ENCODE measurements at regions not wholly inside any gene's neighbourhood (a gene's known extent, or its start where the extent isn't known, plus 50 kb on each side); places are given as distances from the start of the nearest gene placed in this dataset.
"Not testable (repeated sequence)": the region's sequence is repeated elsewhere in the genome, so short reads cannot be mapped to it uniquely, and the experiment has no call there.

GRCh38 chr17:31717251-31717650, 141.8 kb downstream of the COPRS start:
- not testable (repeated sequence) for H3K27me3 ChIP-seq (ENCODE audit: control insufficient read depth, insufficient read depth, low read length); H3K9me3 ChIP-seq (replicated peaks; ENCODE audit: control insufficient read depth, low read depth, low read length); H3K4me1 ChIP-seq (ENCODE audit: control insufficient read depth, insufficient read depth, low read length); DNase-seq; H3K4me3 ChIP-seq (ENCODE audit: low read length); H3K36me3 ChIP-seq (ENCODE audit: control insufficient read depth, insufficient read depth, low read length); H3K27ac ChIP-seq (ENCODE audit: low read length)
- 100% methylated on average over 1 of the region's 6 CpGs for WGBS (ENCODE audit: insufficient coverage)

DNA sequence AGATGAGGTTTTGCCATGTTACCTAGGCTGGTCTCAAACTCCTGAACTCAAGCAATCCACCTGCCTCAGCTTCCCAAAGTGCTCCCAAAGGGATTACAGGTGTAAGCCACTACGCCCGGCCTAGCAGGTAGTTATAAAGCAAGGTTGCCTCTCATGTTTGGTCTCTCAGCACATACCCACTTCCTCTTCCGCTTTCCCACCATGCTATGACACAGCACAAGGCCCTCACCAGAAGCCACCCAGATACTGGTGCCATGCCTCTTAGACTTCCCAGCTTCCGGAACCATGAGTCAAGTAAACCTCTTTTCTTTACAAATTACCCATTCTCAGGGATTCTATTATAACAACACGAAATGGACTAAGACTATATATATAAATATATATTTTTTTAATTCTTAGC, 143.6 kb downstream of the COPRS start:
- Histone ChIP-seq H3K36me3 (ENCODE audit: control insufficient read depth, insufficient read depth, low read length) (no peaks in the 10 kb centered on the region), H3K27me3 (ENCODE audit: control insufficient read depth, insufficient read depth, low read length) (no peaks in the 10 kb centered on the region), H3K4me1 (ENCODE audit: control insufficient read depth, insufficient read depth, low read length) (no peaks in the 10 kb centered on the region), H3K27ac (ENCODE audit: low read length) (no peak overlapping the region), H3K9me3 (replicated peaks; ENCODE audit: control insufficient read depth, low read depth, low read length) (no peaks in the 10 kb centered on the region), H3K4me3 (ENCODE audit: low read length) (no peak overlapping the region)
- 67% methylated on average over 3 of the region's 5 CpGs for WGBS (ENCODE audit: insufficient coverage)
- no peak for DNase-seq

GRCh38 chr17:31704483-31704882, 154.6 kb downstream of the COPRS start:
- H3K4me3 ChIP-seq (ENCODE audit: low read length), result no peak overlapping the region
- no peak for DNase-seq
- WGBS (ENCODE audit: insufficient coverage), result 86% methylated on average over 3 of the region's 10 CpGs
- no peaks in the 10 kb centered on the region for H3K36me3 ChIP-seq (ENCODE audit: control insufficient read depth, insufficient read depth, low read length)
- peaks cover 4% of the 10 kb centered on the region for H3K9me3 ChIP-seq (replicated peaks; ENCODE audit: control insufficient read depth, low read depth, low read length)
- H3K27me3 ChIP-seq (ENCODE audit: control insufficient read depth, insufficient read depth, low read length), result no peaks in the 10 kb centered on the region
- no peaks in the 10 kb centered on the region for H3K4me1 ChIP-seq (ENCODE audit: control insufficient read depth, insufficient read depth, low read length)
- no peak overlapping the region for H3K27ac ChIP-seq (ENCODE audit: low read length)

- no peak overlapping the region for H3K4me3 ChIP-seq (ENCODE audit: low read length)
- DNase-seq, result no peak
- 79% methylated on average over 3 of the region's 3 CpGs for WGBS (ENCODE audit: insufficient coverage)
- no peak overlapping the region for H3K27ac ChIP-seq (ENCODE audit: low read length)
- H3K4me1 ChIP-seq (ENCODE audit: control insufficient read depth, insufficient read depth, low read length), result peaks cover 8% of the 10 kb centered on the region
- peaks cover 3% of the 10 kb centered on the region for H3K9me3 ChIP-seq (replicated peaks; ENCODE audit: control insufficient read depth, low read depth, low read length)
- H3K36me3 ChIP-seq (ENCODE audit: control insufficient read depth, insufficient read depth, low read length), result no peaks in the 10 kb centered on the region
- no peaks in the 10 kb centered on the region for H3K27me3 ChIP-seq (ENCODE audit: control insufficient read depth, insufficient read depth, low read length)
Observed at GRCh38 chr17:31702041-31702440, 157.0 kb downstream of the COPRS start.

DNA sequence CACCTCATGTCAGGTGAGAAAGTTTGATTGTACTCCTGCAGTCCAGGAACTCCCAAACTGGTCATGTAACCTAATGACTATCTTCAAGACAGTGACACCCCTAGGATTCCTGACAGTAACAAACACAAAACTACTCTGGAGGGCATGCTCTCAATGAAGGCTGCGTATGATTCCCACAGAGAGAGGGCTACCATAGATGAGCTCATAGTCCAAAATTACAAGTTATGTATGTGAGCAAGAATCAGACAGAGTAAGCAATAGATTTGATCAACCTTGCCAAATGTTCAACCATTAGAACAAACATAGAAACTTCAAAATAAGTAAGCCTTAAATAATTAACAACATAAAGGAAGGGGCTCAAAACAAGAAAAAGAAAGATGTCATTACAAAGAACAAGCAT, 158.1 kb downstream of the COPRS start:
- H3K9me3 ChIP-seq (replicated peaks; ENCODE audit: control insufficient read depth, low read depth, low read length), result peaks cover 3% of the 10 kb centered on the region
- WGBS (ENCODE audit: insufficient coverage), result no CpG with 5 or more reads among the region's 1 CpG
- no peaks in the 10 kb centered on the region for H3K36me3 ChIP-seq (ENCODE audit: control insufficient read depth, insufficient read depth, low read length)
- no peak overlapping the region for H3K4me3 ChIP-seq (ENCODE audit: low read length)
- no peak overlapping the region for H3K27ac ChIP-seq (ENCODE audit: low read length)
- H3K4me1 ChIP-seq (ENCODE audit: control insufficient read depth, insufficient read depth, low read length), result peaks cover 19% of the 10 kb centered on the region
- DNase-seq, result no peak
- no peaks in the 10 kb centered on the region for H3K27me3 ChIP-seq (ENCODE audit: control insufficient read depth, insufficient read depth, low read length)

- peaks cover 28% of the 10 kb centered on the region for H3K4me1 ChIP-seq (ENCODE audit: control insufficient read depth, insufficient read depth, low read length)
- no peaks in the 10 kb centered on the region for H3K27me3 ChIP-seq (ENCODE audit: control insufficient read depth, insufficient read depth, low read length)
- no peaks in the 10 kb centered on the region for H3K36me3 ChIP-seq (ENCODE audit: control insufficient read depth, insufficient read depth, low read length)
- H3K9me3 ChIP-seq (replicated peaks; ENCODE audit: control insufficient read depth, low read depth, low read length), result peaks cover 3% of the 10 kb centered on the region
- 74% methylated on average over 2 of the region's 4 CpGs for WGBS (ENCODE audit: insufficient coverage)
- H3K4me3 ChIP-seq (ENCODE audit: low read length), result no peak overlapping the region
- no peak for DNase-seq
- H3K27ac ChIP-seq (ENCODE audit: low read length), result no peak overlapping the region
Observed at GRCh38 chr17:31699886-31700285, 159.2 kb downstream of the COPRS start.

GRCh38 chr17:31699281-31699680, 159.8 kb downstream of the COPRS start:
- no peak for DNase-seq
- peaks cover 30% of the 10 kb centered on the region for H3K4me1 ChIP-seq (ENCODE audit: control insufficient read depth, insufficient read depth, low read length)
- H3K27ac ChIP-seq (ENCODE audit: low read length), result no peak overlapping the region
- no CpG with 5 or more reads among the region's 3 CpGs for WGBS (ENCODE audit: insufficient coverage)
- H3K36me3 ChIP-seq (ENCODE audit: control insufficient read depth, insufficient read depth, low read length), result no peaks in the 10 kb centered on the region
- H3K4me3 ChIP-seq (ENCODE audit: low read length), result no peak overlapping the region
- peaks cover 3% of the 10 kb centered on the region for H3K9me3 ChIP-seq (replicated peaks; ENCODE audit: control insufficient read depth, low read depth, low read length)
- H3K27me3 ChIP-seq (ENCODE audit: control insufficient read depth, insufficient read depth, low read length), result no peaks in the 10 kb centered on the region

DNA sequence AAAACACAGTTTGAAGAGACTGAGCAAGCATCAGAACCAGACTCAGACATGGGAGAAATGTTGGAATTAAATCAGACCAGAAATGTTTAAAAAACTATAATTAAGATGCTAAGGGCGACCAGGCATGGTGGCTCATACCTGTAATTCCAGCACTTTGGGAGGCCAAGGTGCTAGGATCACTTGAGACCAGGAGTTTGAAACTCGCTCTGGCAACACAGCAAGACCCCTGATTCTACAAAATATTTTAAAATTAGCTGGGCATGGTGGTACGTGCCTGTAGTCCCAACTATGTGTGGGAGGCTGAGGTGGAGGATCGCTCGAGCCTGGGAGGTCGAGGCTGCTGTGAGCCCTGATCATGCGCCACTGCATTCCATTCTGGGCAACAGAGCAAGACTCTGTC, 160.3 kb downstream of the COPRS start:
- H3K4me1 ChIP-seq (ENCODE audit: control insufficient read depth, insufficient read depth, low read length), result peaks cover 35% of the 10 kb centered on the region
- 90% methylated on average over 4 of the region's 7 CpGs for WGBS (ENCODE audit: insufficient coverage)
- H3K27me3 ChIP-seq (ENCODE audit: control insufficient read depth, insufficient read depth, low read length), result no peaks in the 10 kb centered on the region
- H3K36me3 ChIP-seq (ENCODE audit: control insufficient read depth, insufficient read depth, low read length), result no peaks in the 10 kb centered on the region
- DNase-seq, result no peak
- no peak overlapping the region for H3K27ac ChIP-seq (ENCODE audit: low read length)
- no peak overlapping the region for H3K4me3 ChIP-seq (ENCODE audit: low read length)
- peaks cover 3% of the 10 kb centered on the region for H3K9me3 ChIP-seq (replicated peaks; ENCODE audit: control insufficient read depth, low read depth, low read length)

- Histone ChIP-seq H3K27me3 (ENCODE audit: control insufficient read depth, insufficient read depth, low read length) (no peaks in the 10 kb centered on the region), H3K9me3 (replicated peaks; ENCODE audit: control insufficient read depth, low read depth, low read length) (no peaks in the 10 kb centered on the region), H3K4me1 (ENCODE audit: control insufficient read depth, insufficient read depth, low read length) (peaks cover 40% of the 10 kb centered on the region), H3K36me3 (ENCODE audit: control insufficient read depth, insufficient read depth, low read length) (no peaks in the 10 kb centered on the region), H3K27ac (ENCODE audit: low read length) (no peak overlapping the region), H3K4me3 (ENCODE audit: low read length) (no peak overlapping the region)
- WGBS (ENCODE audit: insufficient coverage), result 52% methylated on average over 6 of the region's 9 CpGs
- no peak for DNase-seq
Observed at GRCh38 chr17:31697838-31698237, 161.2 kb downstream of the COPRS start.

GRCh38 chr17:31696703-31697325, 162.2 kb downstream of the COPRS start:
- Histone ChIP-seq H3K4me1 (ENCODE audit: control insufficient read depth, insufficient read depth, low read length) (peaks cover 50% of the 10 kb centered on the region), H3K9me3 (replicated peaks; ENCODE audit: control insufficient read depth, low read depth, low read length) (no peaks in the 10 kb centered on the region), H3K4me3 (ENCODE audit: low read length) (no peak overlapping the region), H3K27ac (ENCODE audit: low read length) (peak overlapping the region; percentile 56), H3K36me3 (ENCODE audit: control insufficient read depth, insufficient read depth, low read length) (no peaks in the 10 kb centered on the region), H3K27me3 (ENCODE audit: control insufficient read depth, insufficient read depth, low read length) (no peaks in the 10 kb centered on the region)
- DNase-seq, result no peak
- 29% methylated on average over 8 of the region's 9 CpGs for WGBS (ENCODE audit: insufficient coverage)

DNA sequence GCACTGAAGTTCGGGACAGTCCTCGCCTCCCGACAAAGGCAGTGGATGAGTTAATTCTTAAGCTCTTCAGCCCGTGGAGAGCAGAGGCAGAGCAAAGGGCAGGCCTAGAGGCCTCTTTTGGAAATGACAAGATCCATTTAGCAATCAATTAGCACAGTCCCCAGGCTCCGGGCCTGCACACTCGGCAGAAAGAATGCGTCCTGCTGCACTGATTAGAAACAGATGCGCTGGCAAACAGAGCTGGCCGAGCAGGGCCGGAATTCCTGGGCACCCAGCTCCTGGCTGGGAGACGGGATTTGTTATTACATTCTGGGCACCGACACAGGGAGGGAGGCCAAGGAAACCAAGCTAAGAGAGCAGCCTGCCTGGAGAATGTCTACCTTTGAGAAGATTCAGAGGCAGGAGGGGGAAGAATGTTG, 162.9 kb downstream of the COPRS start:
- Histone ChIP-seq H3K4me3 (ENCODE audit: low read length) (no peak overlapping the region), H3K9me3 (replicated peaks; ENCODE audit: control insufficient read depth, low read depth, low read length) (no peaks in the 10 kb centered on the region), H3K27ac (ENCODE audit: low read length) (peak overlapping the region; percentile 56), H3K4me1 (ENCODE audit: control insufficient read depth, insufficient read depth, low read length) (peaks cover 56% of the 10 kb centered on the region), H3K36me3 (ENCODE audit: control insufficient read depth, insufficient read depth, low read length) (no peaks in the 10 kb centered on the region), H3K27me3 (ENCODE audit: control insufficient read depth, insufficient read depth, low read length) (no peaks in the 10 kb centered on the region)
- 7% methylated on average over 12 of the region's 12 CpGs for WGBS (ENCODE audit: insufficient coverage)
- DNase-seq, result peak; percentile 96
